Activated naive CD8-positive, alpha-beta T cell treated with anti-CD3 and anti-CD28 coated beads, Interleukin-2, amount 50 U/mL, for 24 hours (primary cell): ENCODE measurements at regions not wholly inside any gene's neighbourhood (a gene's known extent, or its start where the extent isn't known, plus 50 kb on each side); places are given as distances from the start of the nearest gene placed in this dataset.

ENCODE experiments used
- ATAC-seq: fragments of 150-1000 bp; cut with Tn5 transposase; one replicate; pipeline ENCODE4 v1.10.0; 2021
- DNase-seq: peaks from one replicate; pipeline ENCODE4 v3.0.0; 2021
- H3K27ac Mint-ChIP-seq: one replicate; pipeline ENCODE4 v1.8.0; 2021; ENCODE audit warnings: mild to moderate bottlenecking, mixed read lengths
- H3K27me3 Mint-ChIP-seq: one replicate; pipeline ENCODE4 v1.8.0; 2021; ENCODE audit warnings: mixed read lengths
- H3K36me3 Mint-ChIP-seq: one replicate; pipeline ENCODE4 v1.8.0; 2021; ENCODE audit warnings: low read depth, mixed read lengths
- H3K4me1 Mint-ChIP-seq: one replicate; pipeline ENCODE4 v1.8.0; 2021; ENCODE audit warnings: mixed read lengths
- H3K4me3 Mint-ChIP-seq: one replicate; pipeline ENCODE4 v1.8.0; 2021; ENCODE audit warnings: mild to moderate bottlenecking, moderate library complexity, mixed read lengths
- H3K9me3 Mint-ChIP-seq: one replicate; pipeline ENCODE4 v1.8.0; 2021; ENCODE audit warnings: mixed read lengths

GRCh38 chr18:10210057-10210633 lies 244.3 kb upstream of the APCDD1 start:
- H3K9me3 Mint-ChIP-seq: no peaks in the 10 kb centered on the region
- no peak overlapping the region for H3K27ac Mint-ChIP-seq
- no peaks in the 10 kb centered on the region for H3K36me3 Mint-ChIP-seq
- H3K4me3 Mint-ChIP-seq: no peak overlapping the region
- H3K4me1 Mint-ChIP-seq: peaks cover 2% of the 10 kb centered on the region
- no peak for DNase-seq
- ATAC-seq: no peak
- peaks cover 3% of the 10 kb centered on the region for H3K27me3 Mint-ChIP-seq

DNA sequence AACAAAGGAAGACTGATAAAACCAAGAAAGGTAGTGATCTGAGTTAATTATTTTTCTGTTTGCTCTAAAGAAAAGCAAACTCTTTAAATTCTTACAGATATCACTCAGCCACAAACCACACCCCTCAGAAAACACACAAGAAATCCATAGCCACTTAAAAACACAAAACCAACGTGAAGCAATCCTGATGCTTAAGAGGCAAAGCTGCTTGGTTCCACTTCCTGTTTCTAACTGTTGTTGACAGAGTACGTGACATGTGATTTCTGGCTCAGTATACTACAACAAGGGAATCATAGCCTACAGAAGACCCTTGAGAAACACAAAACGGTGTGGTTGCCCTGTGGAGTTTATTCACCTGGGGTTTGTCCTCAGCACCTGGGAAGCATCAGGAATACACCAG lies 240.9 kb upstream of the APCDD1 start:
- Mint-ChIP-seq H3K27me3 (peaks cover 3% of the 10 kb centered on the region), H3K9me3 (peaks cover 5% of the 10 kb centered on the region), H3K4me3 (no peak overlapping the region), H3K27ac (no peak overlapping the region), H3K36me3 (no peaks in the 10 kb centered on the region), H3K4me1 (peaks cover 2% of the 10 kb centered on the region)
- DNase-seq: no peak
- no peak for ATAC-seq

DNA sequence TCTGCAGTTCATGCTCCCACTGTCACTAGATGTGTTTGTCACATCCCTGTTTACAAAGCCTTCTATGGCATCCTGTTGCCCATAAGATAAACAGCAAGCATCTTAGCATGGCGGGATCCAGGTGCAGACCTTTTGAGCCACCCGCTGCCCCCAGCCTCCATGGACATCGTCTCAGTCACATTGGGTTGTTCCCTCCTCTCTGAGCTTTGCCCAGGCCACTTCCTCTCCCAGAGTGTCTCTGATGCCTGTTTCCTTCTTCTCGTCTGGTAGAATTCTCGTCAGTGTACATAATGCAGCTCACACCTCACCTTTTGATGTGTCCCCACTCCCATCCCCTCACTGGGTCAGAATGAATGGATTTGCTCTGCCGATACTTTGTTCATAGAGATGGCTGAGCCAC lies 239.0 kb upstream of the APCDD1 start:
- DNase-seq (no peak), ATAC-seq (no peak)
- Mint-ChIP-seq H3K4me1 (peaks cover 2% of the 10 kb centered on the region), H3K27ac (no peak overlapping the region), H3K4me3 (no peak overlapping the region), H3K36me3 (no peaks in the 10 kb centered on the region), H3K9me3 (peaks cover 5% of the 10 kb centered on the region), H3K27me3 (peaks cover 3% of the 10 kb centered on the region)

DNA sequence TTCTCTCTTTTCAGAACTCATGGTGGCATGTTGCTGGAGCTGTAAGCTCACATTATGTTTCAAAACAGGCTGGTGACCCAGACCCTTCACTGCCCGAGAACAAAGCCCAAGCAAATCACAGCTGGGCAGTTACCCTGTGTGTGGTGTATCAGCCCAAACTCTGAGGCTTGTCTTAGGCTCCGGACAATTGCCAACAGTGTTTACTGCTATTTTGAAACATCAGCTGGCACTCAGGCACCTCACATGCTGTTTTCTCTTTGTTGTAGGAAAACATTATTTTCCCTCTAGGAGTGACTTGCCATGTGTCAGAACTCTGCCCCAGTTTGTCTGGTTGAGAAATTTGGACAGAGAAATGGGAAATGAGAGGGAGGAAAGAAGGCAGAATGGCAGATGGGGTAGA lies 237.6 kb upstream of the APCDD1 start:
- Mint-ChIP-seq H3K9me3 (peaks cover 5% of the 10 kb centered on the region), H3K4me3 (no peak overlapping the region), H3K27me3 (peaks cover 3% of the 10 kb centered on the region), H3K27ac (no peak overlapping the region), H3K36me3 (no peaks in the 10 kb centered on the region), H3K4me1 (peaks cover 2% of the 10 kb centered on the region)
- ATAC-seq: no peak
- DNase-seq: no peak

DNA sequence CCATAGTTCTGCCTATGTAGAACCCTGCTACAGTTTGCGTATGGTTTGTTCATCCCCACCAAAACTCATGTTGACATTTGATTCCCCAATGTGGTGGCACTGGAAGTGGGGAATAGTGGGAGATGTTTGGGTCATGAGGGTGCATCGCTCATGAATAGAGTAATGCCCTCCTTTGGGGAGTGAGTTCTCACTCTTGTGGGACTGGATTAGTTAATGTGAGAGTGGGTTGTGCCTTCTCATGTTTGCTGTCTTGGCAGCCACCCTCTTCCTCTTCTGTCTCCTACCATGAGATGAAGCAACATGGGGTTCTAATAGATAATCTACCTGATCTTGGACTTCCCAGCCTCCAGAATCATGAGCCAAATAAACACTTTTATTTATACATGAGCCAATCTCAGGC lies 237.2 kb upstream of the APCDD1 start:
- Mint-ChIP-seq H3K27ac (no peak overlapping the region), H3K36me3 (no peaks in the 10 kb centered on the region), H3K27me3 (no peaks in the 10 kb centered on the region), H3K9me3 (peaks cover 5% of the 10 kb centered on the region), H3K4me1 (peaks cover 2% of the 10 kb centered on the region), H3K4me3 (no peak overlapping the region)
- DNase-seq: no peak
- no peak for ATAC-seq

DNA sequence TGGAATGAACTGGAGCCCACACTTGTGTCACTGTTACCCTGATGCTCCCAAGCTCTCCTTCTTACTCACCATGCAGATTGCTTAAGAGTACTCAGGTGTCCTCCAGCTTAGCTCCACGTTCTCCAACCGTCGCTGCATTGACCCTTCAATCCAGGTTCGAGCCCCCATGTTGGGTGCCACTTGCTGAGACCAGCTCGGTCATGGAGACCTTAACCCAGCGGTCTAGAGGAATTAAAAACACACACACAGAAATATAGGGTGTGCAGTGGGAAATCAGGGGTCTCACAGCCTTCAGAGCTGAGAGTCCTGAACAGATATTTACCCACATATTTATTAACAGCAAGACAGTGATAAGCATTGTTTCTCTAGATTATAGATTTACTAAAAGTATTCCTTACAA lies 229.1 kb upstream of the APCDD1 start:
- Mint-ChIP-seq H3K36me3 (no peaks in the 10 kb centered on the region), H3K27me3 (no peaks in the 10 kb centered on the region), H3K9me3 (peaks cover 9% of the 10 kb centered on the region), H3K27ac (no peak overlapping the region), H3K4me1 (no peaks in the 10 kb centered on the region), H3K4me3 (no peak overlapping the region)
- DNase-seq (no peak), ATAC-seq (no peak)

DNA sequence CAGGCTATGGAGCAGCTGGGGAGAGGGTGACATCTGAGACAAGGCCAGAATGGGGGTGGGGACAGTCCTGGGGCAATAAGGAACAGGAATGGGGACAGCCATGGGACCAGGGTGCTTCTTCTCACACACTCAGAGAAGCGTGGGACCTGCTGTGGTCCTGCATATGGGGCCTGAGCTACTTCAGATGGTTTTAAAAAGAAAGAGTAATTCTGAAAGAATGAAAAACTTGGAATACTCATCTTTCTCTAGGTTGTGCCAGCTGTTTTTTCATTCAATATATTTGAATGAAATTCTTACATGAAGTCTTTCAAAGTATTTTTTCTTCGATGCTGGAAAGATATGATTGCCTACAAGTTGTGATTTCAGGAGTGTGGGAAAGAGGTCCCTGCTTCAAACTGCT lies 227.5 kb upstream of the APCDD1 start:
- H3K27me3 Mint-ChIP-seq: no peaks in the 10 kb centered on the region
- no peaks in the 10 kb centered on the region for H3K36me3 Mint-ChIP-seq
- H3K27ac Mint-ChIP-seq: no peak overlapping the region
- no peak for ATAC-seq
- H3K4me3 Mint-ChIP-seq: no peak overlapping the region
- no peaks in the 10 kb centered on the region for H3K4me1 Mint-ChIP-seq
- DNase-seq: no peak
- H3K9me3 Mint-ChIP-seq: peaks cover 9% of the 10 kb centered on the region

DNA sequence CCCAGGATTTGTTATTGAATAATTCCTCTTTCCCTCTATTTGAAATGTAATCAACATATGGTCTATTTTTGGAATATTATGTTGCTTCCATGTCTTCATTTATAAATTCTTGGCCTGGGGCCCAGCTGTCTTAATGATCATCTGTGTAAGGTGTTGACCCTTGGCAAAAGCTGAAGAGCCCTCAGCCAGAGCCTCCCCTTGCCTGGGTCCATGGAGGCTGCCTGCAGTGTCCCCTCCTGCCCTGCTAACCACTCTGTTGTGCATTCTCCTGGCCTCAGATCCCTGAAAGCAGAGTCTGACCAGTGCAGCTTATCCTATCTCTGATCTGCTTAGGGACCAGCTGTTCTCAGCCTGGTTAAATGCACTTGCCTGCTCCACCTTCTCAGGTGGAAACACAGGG lies 226.1 kb upstream of the APCDD1 start:
- no peak for ATAC-seq
- Mint-ChIP-seq H3K27ac (no peak overlapping the region), H3K4me3 (no peak overlapping the region), H3K4me1 (no peaks in the 10 kb centered on the region), H3K27me3 (no peaks in the 10 kb centered on the region), H3K9me3 (peaks cover 9% of the 10 kb centered on the region), H3K36me3 (no peaks in the 10 kb centered on the region)
- DNase-seq: no peak

GRCh38 chr18:10229458-10229857 lies 225.0 kb upstream of the APCDD1 start:
- Mint-ChIP-seq H3K4me3 (no peak overlapping the region), H3K9me3 (peaks cover 8% of the 10 kb centered on the region), H3K36me3 (no peaks in the 10 kb centered on the region), H3K27me3 (no peaks in the 10 kb centered on the region), H3K4me1 (no peaks in the 10 kb centered on the region), H3K27ac (no peak overlapping the region)
- DNase-seq: no peak
- no peak for ATAC-seq

GRCh38 chr18:10230072-10230471 lies 224.4 kb upstream of the APCDD1 start:
- Mint-ChIP-seq H3K36me3 (no peaks in the 10 kb centered on the region), H3K9me3 (peaks cover 3% of the 10 kb centered on the region), H3K27ac (no peak overlapping the region), H3K4me3 (no peak overlapping the region), H3K4me1 (no peaks in the 10 kb centered on the region), H3K27me3 (no peaks in the 10 kb centered on the region)
- DNase-seq: no peak
- no peak for ATAC-seq

- Mint-ChIP-seq H3K4me1 (no peaks in the 10 kb centered on the region), H3K36me3 (no peaks in the 10 kb centered on the region), H3K9me3 (no peaks in the 10 kb centered on the region), H3K4me3 (no peak overlapping the region), H3K27ac (no peak overlapping the region), H3K27me3 (no peaks in the 10 kb centered on the region)
- DNase-seq (no peak), ATAC-seq (no peak)
Measured at GRCh38 chr18:10231220-10231619, 223.2 kb upstream of the APCDD1 start.

GRCh38 chr18:10232062-10232461 lies 222.4 kb upstream of the APCDD1 start:
- DNase-seq (no peak), ATAC-seq (no peak)
- Mint-ChIP-seq H3K27me3 (no peaks in the 10 kb centered on the region), H3K4me3 (no peak overlapping the region), H3K4me1 (no peaks in the 10 kb centered on the region), H3K9me3 (no peaks in the 10 kb centered on the region), H3K27ac (no peak overlapping the region), H3K36me3 (no peaks in the 10 kb centered on the region)

DNA sequence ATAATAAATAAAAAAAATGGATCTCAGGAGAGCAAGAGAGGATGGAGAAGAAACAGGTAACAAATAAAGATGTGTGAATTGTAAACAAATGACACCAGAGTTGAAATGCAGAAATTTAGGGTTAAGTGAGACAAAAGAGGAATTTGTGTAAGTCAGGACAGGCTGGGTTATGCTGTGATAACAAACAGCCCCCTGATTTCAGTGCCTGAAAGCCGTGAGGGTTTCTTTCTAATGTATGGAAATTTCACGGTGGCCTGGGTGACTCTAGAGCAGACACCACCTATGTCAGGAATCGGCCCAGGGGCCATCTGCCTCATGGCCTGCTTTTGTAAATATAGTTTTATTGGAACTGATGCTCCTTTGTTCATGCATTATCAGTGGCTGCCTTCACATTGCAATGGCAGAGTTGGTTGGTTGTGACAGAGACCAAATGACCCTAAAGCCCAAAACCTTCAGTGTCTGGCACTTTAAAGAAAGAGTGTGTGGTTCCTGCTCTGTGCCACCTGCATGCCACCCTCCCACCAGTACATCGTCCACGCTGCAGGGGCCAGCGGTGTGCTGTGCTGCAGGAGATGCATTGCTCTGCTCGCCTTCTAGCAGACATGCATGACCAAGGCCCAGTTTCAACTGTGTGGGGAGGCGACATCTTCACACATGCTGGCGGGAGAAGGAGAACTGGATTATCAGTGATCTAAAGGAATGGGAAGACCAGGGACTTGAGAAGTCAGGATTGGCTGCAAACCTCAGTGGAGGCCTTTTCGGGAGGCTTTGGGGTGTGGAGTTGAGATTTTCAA lies 221.2 kb upstream of the APCDD1 start:
- DNase-seq (no peak), ATAC-seq (no peak)
- Mint-ChIP-seq H3K4me3 (no peak overlapping the region), H3K36me3 (no peaks in the 10 kb centered on the region), H3K27ac (no peak overlapping the region), H3K9me3 (no peaks in the 10 kb centered on the region), H3K4me1 (no peaks in the 10 kb centered on the region), H3K27me3 (no peaks in the 10 kb centered on the region)

GRCh38 chr18:10234281-10234680 lies 220.2 kb upstream of the APCDD1 start:
- no peaks in the 10 kb centered on the region for H3K36me3 Mint-ChIP-seq
- no peak overlapping the region for H3K27ac Mint-ChIP-seq
- ATAC-seq (no peak), DNase-seq (no peak)
- no peaks in the 10 kb centered on the region for H3K4me1 Mint-ChIP-seq
- no peaks in the 10 kb centered on the region for H3K27me3 Mint-ChIP-seq
- H3K4me3 Mint-ChIP-seq: no peak overlapping the region
- no peaks in the 10 kb centered on the region for H3K9me3 Mint-ChIP-seq

DNA sequence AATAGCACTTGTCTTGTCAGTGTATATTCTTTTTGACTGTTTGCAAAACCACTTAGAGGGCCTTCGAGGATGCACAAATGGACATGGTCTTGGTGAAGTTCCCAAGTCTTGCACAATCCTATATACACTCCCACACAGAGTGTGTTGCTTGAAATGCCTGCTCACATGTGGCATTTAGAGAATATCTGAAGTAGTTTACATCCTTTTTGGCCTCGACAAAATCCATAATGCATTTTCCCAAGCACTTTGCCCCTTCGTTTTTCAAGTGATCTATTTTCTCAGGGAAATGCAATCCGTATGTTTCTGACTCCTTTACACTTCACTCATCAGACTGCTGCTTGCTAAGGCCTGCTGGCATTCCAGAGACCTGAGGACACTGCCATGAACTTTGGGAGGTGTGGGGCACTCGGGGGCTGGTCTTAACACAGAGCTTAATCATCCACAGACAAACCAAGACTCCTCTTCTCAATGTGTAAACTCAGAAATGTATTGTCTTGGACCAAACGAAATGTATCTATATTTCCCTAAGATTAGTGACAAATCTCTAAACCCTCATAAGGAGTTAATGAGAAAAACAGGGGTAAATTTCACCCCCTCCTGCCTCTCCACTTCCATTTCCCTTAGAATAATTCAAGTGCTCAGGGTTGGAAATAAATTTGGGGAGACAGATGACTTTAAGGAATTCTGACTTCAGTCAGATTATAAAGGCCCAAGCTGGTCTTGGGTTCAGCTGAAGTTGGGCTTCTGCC lies 219.3 kb upstream of the APCDD1 start:
- Mint-ChIP-seq H3K27ac (no peak overlapping the region), H3K4me1 (no peaks in the 10 kb centered on the region), H3K27me3 (no peaks in the 10 kb centered on the region), H3K36me3 (no peaks in the 10 kb centered on the region), H3K4me3 (no peak overlapping the region), H3K9me3 (no peaks in the 10 kb centered on the region)
- no peak for ATAC-seq
- DNase-seq: no peak
